Left lung (tissue), 4 donors: ENCODE measurements at regions not wholly inside any gene's neighbourhood (a gene's known extent, or its start where the extent isn't known, plus 50 kb on each side); places are given as distances from the start of the nearest gene placed in this dataset.

Experiments
- ATAC-seq: fragments of 200-7000 bp; cut with Tn5 transposase; one replicate; pipeline ENCODE4 v1.9.1; 2020; ENCODE audit warnings: moderate library complexity
- DNase-seq, 4 donors: peaks; one replicate each; pipeline ENCODE4 v3.0.0-alpha.2; 2013 to 2020
- H3K27ac ChIP-seq, 2 donors: fragments of 200-600 bp; sonication (generic) in 1 of 2; one replicate each; pipeline versions ENCODE4 v1.5.0 to v1.8.0; 2020 to 2021
- H3K27me3 ChIP-seq, 2 donors: fragments of 200-600 bp; sonication (generic) in 1 of 2; one replicate each; pipeline versions ENCODE4 v1.5.0 to v1.8.0; 2020 to 2021
- H3K36me3 ChIP-seq, 2 donors: fragments of 200-600 bp; sonication (generic) in 1 of 2; one replicate each; pipeline versions ENCODE4 v1.5.0 to v1.8.0; 2020 to 2021
- H3K4me1 ChIP-seq, 2 donors: fragments of 200-600 bp; one replicate each; pipeline ENCODE4 v1.8.0; 2021
- H3K4me3 ChIP-seq, 2 donors: fragments of 200-600 bp; sonication (generic) in 1 of 2; one replicate each; pipeline versions ENCODE4 v1.5.0 to v1.8.0; 2020 to 2021; ENCODE audit warnings: mild to moderate bottlenecking in 1 of 2
- H3K9me3 ChIP-seq, 2 donors: fragments of 200-600 bp; sonication (generic) in 1 of 2; one replicate each; pipeline versions ENCODE4 v1.5.0 to v1.8.0; 2020 to 2021
- CTCF ChIP-seq, 2 donors: fragments of 200-600 bp; sonication (generic) in 1 of 2; IDR thresholded peaks; one replicate each; pipeline versions ENCODE4 v1.5.0 to v1.8.0; 2021; ENCODE audit warnings: antibody characterized with exemption in 2 of 2
- intact Hi-C, 2 donors: fragments of 100-400 bp; cut with DNase I; formaldehyde crosslinking; loops; one replicate each; pipeline versions ENCODE4 v1.11.2 to v1.14.2; 2022
- donor health status: DM: no; HTN: yes; CAD: no.
- donor health status: DM: no; HTN: no; CAD: no.

DNA sequence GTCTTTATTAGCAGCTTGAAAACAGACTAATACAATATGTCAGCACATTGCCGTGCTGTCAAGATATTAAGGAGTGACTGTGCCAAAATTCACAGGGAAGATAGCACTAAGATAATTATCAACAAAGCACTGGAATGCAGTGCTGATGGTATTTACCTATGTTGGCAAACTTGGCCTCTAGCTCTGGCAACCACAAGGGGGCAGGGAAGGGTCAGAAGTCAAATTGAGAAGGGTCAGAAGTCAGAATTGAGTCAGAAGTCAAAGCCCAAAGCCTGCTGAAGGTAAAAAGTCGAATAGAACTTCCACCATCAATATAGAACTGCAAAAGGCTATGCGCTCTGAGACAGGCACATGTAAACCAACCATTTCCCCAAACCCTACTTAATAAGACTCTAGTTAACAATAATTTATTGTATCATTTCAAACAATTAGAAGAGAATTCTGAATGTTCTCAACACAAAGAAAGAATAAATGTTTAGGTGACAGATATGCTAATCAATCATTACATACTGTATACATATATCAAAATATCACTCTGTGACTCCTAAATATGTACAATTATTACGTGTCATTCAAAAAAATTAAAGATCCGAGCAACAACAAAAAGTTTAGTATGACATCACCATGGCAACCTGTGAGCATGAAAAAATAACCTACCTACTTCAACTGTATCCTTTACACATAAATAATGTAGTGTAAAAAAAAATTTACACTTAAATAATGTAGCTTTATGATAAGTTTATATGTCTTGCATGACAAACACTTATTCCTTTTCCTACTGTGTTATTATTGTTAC, 916.1 kb downstream of the KCNJ2 start:
- Histone ChIP-seq H3K27me3 (no peaks in the 10 kb centered on the region), H3K4me3 (no peak overlapping the region), H3K27ac (no peak overlapping the region), H3K4me1 (no peaks in the 10 kb centered on the region), H3K9me3 (no peaks in the 10 kb centered on the region), H3K36me3 (no peaks in the 10 kb centered on the region)
- TF ChIP-seq CTCF (IDR thresholded peaks at IDR 0.05), result no peak
- DNase-seq, result no peak
- intact Hi-C loops, result no loop called here
- no peak for ATAC-seq

- no peak for ATAC-seq
- intact Hi-C loops, result no loop called here
- H3K4me1 ChIP-seq, result no peaks in the 10 kb centered on the region
These were observed 920.1 kb downstream of the KCNJ2 start for GRCh38 chr17:71089431-71089830.

DNA sequence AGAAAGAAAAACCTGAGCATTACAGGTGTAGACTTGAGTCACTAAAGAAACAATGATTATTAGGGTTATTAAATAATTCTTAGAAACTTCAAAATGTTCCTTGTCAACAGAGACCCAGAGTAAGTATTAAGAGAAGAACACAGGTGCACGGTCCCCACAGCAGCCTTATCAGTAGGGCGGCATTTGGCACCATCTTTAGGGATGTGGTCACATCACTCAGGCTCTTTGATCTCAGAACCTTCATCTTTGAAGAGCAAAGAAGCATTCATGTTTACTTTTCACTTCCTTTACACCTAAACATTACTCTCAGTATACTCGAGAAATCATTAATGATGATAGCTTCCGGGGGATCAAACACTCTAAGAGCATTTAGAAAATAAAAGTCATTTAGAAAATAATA, 928.7 kb downstream of the KCNJ2 start:
- intact Hi-C loops, result no loop called here
- Histone ChIP-seq H3K36me3 (no peaks in the 10 kb centered on the region), H3K4me1 (no peaks in the 10 kb centered on the region), H3K9me3 (peaks cover 0 to 5% of the 10 kb centered on the region in 2 donors), H3K27ac (no peak overlapping the region), H3K27me3 (no peaks in the 10 kb centered on the region), H3K4me3 (no peak overlapping the region)
- no peak for TF ChIP-seq CTCF (IDR thresholded peaks at IDR 0.05)
- ATAC-seq, result no peak
- no peak for DNase-seq

More at GRCh38 chr17:71089431-71089830, 920.1 kb downstream of the KCNJ2 start:
- H3K4me3 ChIP-seq, result no peak overlapping the region
- DNase-seq, result no peak
- TF ChIP-seq CTCF (IDR thresholded peaks at IDR 0.05), result no peak
- peaks cover 0 to 2% of the 10 kb centered on the region in 2 donors for H3K9me3 ChIP-seq
- H3K36me3 ChIP-seq, result no peaks in the 10 kb centered on the region
- H3K27ac ChIP-seq, result no peak overlapping the region
- no peaks in the 10 kb centered on the region for H3K27me3 ChIP-seq

GRCh38 chr17:71099003-71099714, 929.8 kb downstream of the KCNJ2 start:
- H3K27ac ChIP-seq, result no peak overlapping the region
- no peaks in the 10 kb centered on the region for H3K27me3 ChIP-seq
- intact Hi-C loops, result no loop called here
- DNase-seq (no peak), ATAC-seq (no peak)
- TF ChIP-seq CTCF (IDR thresholded peaks at IDR 0.05), result no peak
- no peaks in the 10 kb centered on the region for H3K36me3 ChIP-seq
- H3K9me3 ChIP-seq, result peaks cover 0 to 2% of the 10 kb centered on the region in 2 donors
- H3K4me1 ChIP-seq, result no peaks in the 10 kb centered on the region
- no peak overlapping the region for H3K4me3 ChIP-seq

DNA sequence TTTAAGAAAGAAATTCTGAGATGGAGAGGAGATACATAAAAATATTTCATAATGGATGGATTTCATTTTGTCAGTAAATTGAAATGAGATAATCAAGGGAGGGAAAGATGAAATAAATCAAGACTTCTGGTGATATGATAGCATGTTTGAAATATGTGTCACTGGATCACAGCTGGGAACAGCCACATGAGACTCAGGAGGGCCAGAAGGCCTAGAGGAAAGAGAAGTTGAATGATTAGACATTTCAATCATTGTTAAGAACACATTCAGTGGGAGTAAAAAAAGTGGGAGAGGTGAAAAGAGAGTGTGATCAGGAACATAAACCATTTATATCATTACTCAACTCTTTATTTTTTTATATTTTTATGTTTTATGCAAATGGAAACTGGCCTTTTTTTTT, 933.4 kb downstream of the KCNJ2 start:
- H3K4me3 ChIP-seq, result no peak overlapping the region
- no peaks in the 10 kb centered on the region for H3K4me1 ChIP-seq
- TF ChIP-seq CTCF (IDR thresholded peaks at IDR 0.05), result no peak
- no peak overlapping the region for H3K27ac ChIP-seq
- peaks cover 0 to 2% of the 10 kb centered on the region in 2 donors for H3K9me3 ChIP-seq
- intact Hi-C loops, result no loop called here
- no peaks in the 10 kb centered on the region for H3K36me3 ChIP-seq
- ATAC-seq, result no peak
- DNase-seq, result no peak
- no peaks in the 10 kb centered on the region for H3K27me3 ChIP-seq
